Activated CD4-positive, alpha-beta T cell treated with anti-CD3 and anti-CD28 coated beads, Interleukin-2, Interleukin-6, amounts not matched to agents 100 ng/mL and 50 ng/mL, durations not matched to agents 16 hours and 8 hours (primary cell): ENCODE measurements at regions not wholly inside any gene's neighbourhood (a gene's known extent, or its start where the extent isn't known, plus 50 kb on each side); places are given as distances from the start of the nearest gene placed in this dataset.

Experiments
- DNase-seq: peaks from one replicate; pipeline ENCODE4 v3.0.0-alpha.2; 2020

DNA sequence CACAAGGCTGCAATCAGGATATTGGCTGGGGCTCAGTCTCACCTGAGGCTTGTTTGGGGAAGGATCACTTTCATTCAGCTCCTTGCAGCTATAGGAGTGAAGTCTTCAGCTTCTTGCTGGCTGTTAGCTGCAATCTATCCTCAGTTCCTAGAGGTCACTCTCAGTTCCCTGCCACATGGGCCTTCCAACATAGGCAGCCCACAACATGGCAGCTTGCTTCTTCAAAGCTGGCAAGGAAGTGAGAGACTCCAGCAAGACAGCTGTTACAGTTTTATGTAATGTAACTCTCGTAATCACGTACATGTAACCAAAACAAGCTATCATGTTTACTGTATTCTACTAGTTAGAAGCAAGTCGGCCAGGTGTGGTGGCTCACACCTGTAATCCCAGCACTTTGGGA, 226.9 kb downstream of the CDC5L start:
- DNase-seq, result no peak

DNA sequence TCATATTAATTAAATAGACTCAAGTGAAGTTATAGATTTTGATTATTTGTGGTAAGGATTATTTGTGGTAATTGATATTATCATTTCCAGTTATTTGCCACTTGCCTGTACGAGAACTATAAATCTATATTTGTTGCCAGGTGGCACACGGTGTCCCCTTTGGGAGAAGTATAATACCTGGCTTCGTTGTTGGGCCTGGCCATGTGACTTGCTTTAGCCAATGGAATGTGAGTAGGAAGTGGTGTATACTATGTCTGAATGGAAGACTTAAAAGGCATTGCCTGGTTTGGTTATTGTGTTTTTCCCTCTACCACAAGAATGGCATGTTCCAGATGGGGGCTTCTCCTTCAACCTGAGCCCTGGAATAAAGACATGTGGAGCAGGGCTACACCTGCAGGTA, 228.1 kb downstream of the CDC5L start:
- DNase-seq, result no peak

DNA sequence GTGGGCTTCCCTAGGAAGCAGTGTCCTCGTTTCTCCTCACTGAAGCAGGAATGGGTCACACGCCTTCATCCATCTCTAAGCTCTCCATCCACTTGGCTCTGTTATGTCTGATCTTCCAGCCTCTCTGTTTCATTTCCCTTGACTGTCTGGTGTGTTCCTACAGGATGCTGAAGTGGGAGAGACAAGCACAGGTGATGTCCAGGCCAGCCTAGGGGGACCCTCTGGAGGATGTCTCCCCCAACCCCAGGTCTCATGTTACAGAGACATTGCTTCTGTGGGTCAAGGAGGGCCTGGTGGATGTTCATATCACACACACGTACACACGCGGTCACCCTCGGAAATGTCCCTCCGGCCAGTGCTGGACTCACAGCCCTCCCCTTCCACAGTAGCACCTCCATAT, 229.9 kb downstream of the CDC5L start:
- DNase-seq, result no peak

DNA sequence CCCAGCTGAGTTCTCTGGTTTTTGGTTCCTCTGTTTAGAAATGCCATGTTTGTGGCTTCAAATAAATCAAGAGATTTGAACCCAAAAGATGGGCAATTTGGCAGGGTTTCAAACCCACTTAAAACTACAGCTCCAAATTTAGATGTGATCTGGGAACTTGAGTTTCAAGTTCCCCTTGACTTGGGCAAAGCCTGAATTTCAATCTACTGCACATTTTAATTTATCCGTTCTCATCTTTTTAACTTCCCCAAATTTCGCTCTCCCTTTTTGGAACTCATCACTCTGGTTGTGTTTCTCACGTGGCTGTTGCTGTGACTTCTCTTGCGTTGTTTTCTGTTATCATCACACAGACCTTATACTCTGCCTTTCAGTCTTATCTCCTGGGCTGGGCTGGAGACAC, 230.9 kb downstream of the CDC5L start:
- no peak for DNase-seq

DNA sequence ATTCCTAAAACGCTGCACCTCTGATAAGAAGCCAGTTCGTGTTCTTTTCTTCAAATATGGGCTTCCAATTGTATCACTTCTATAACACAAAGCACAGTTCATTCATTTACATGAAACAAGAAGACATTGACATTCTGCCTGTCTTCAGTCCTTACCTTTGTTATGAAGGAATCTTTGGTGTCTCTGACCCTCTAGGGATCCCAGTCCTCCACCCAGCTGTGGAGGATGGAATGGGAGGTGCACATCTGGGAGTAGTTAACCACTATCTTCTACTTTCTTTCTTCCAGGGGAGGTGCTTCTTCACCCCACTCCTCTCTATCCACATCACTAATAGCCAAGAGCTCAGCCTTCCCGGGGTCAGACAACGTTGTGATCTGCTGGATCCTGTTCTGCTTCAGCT, 233.4 kb downstream of the CDC5L start:
- DNase-seq, result no peak

DNA sequence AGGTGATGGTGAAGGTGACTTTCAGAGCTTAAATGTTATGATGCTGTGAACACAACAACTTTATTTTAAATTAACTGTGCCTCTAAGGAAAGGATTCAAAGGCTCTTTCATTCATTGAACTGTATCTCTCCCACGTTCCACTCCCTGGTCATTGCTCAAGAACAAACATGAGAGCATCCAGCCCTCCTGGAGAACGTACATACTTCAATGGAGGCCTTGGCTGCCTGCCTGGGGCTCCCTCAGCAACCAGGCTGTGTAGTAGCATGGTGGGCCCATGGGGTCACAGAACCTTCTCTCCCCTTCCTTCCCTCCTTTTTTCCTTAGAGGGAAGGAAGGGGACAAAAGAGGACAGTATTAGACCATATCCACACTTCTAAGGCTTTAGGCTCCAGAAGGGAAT, 234.3 kb downstream of the CDC5L start:
- no peak for DNase-seq

DNA sequence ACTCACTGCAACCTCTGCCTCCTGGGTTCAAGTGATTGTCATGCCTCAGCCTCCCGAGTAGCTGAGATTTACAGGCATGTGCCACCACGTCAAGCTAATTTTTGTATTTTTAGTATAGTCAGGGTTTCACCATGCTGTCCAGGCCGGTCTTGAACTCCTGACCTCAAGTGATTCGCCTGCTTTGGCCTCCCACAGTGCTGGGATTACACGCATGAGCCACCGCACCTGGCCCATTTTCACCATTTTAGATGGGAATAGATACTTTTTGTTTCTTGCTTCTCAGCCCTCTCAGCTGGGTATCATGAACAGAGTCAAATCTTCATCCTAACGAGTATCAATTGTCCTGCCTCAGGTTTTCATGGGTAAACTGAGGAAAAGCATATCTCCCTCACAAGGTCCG, 235.0 kb downstream of the CDC5L start:
- DNase-seq, result no peak

DNA sequence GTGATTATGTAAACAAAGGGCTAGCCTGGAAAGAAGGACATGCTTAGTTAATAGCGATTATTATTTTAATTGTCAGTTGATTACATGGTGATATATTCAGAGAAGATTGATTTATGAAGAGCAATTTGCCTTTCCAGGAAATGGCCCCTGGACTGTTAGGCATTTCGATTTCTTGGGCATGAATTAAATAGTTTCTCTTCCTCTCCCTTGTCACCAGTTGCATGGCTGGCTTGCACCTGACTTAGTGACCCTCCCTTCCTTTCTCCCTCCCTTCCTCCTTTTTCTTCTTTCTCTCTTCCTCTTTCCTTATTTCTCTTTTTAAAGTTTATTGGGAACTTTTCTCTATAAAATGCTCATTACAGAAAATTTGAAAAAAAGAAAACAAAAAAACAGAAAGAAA, 235.4 kb downstream of the CDC5L start:
- DNase-seq, result no peak

DNA sequence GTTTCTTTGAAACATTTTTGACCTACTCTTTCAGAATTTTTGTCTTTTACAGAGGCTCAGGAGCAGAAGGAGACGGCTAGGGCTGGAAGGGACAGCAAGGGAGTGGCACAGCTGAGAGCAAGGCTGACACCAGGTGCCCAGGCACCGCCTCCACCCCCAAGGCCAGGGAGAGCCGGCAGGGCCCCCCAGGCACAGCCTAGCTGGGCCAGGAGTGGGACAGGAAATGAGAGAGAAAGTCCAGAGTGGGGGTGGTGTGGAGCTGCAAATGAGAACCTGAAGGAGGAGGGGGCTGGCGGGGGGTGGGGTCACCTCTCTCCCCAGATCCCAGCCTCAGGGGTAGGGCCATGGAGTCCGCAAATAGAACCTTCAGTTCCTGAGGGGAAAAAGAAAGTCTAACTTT, 236.7 kb downstream of the CDC5L start:
- DNase-seq, result no peak

DNA sequence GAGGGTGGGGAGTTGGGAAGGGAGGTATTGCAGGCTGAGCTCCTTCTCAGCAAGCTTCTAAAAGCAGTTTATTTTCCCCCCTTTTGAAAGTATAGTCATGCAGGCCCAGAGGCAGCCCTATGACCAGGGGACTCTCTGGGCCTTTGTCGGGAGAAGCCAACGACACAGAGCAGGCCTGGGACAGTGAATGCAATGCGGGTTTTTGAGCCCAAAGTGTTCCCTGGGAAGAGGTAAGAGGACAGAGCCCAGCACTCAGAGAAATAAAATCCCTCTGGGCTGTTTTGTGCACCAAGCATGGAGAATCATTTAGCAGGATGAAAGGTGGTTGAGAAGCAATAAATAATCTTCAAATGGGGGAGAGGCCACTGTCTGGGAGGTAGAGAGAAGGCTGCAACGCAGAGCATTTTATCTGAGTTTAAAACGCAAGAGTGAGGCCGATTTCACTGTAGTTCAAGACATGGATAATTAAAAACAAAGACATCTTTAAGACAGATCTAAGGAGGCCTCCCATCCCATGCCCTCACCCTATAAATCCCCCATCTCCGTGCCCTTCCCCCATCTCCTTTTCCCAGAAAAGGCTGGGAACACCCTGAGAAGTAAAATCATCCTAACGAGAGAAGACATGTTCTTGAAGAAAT, 237.5 kb downstream of the CDC5L start:
- no peak for DNase-seq

DNA sequence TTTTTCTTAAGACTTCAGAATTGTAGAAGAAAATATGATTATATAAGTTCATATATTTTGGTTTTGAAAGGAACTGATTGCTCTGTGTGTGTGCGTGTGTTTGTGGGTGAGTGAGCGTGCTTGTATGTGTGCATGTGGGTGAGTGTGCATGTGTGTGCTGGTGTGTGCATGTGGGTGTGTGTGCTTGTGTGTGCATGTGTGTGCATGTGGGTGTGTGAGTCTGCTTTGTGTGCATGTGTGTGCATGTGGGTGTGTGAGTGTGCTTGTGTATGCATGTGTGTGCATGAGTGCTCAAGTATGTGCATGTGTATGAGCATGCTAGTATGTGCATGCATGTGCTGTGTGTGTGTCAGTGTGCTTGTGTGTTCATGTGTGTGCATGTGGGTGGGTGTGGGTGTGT, 238.5 kb downstream of the CDC5L start:
- no peak for DNase-seq

DNA sequence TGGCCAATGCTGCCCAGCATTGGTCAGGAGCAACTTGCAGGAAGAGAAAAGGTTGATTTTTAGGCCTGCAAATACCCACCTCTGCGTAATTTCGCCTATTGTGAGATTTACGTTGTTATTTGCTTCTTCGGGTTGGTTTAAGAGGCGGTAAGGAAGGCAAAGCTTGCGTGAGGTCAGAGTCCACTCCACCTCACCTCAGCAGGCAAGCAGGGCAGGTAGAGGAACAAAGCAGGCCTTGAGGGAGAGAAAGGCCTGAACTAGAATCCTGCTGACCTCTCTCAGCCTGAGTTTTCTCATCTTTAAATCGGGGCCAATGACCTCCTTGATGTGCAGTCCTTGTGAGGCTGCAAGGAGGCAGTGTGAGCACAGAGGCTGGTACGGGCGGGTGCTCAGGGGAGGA, 239.1 kb downstream of the CDC5L start:
- DNase-seq, result no peak

DNA sequence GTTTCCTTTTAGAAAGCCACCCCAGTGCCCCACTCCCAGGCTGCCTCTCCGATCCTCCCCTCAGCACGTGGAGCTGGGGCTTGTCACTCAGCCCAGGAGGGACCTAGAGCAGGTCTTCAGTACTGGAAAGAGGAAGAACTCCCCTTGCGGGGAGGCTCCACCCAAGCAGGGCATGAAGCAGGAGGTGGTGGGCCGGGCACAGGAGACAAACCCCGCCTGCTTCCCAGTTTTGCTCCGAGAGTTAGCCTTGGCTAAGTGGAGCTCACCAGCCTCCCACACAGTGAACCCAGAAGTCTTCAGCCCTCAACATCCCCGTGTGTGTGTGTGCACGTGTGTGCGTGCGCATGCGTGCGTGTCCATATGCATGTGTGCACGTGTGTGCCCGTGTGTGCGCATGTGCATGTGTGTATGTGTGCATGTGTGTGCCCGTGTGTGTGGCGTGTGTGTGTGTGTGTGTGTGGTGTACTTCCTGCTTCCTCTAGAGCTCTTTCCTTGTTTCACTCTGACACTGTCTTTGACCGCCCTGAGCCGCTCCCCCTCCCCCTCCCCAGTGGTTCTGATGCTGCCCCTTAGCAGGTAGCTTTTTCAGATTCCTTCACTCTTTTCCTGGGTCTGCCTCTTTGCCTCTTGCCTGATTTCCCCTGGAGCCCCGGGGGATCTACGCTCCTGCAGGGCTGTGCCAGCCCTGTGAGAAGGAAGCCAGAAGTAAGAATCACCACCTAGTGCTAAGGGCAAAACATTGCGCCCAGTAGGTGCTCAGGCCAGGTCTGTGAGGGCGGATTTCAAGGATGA, 239.8 kb downstream of the CDC5L start:
- DNase-seq, result no peak

DNA sequence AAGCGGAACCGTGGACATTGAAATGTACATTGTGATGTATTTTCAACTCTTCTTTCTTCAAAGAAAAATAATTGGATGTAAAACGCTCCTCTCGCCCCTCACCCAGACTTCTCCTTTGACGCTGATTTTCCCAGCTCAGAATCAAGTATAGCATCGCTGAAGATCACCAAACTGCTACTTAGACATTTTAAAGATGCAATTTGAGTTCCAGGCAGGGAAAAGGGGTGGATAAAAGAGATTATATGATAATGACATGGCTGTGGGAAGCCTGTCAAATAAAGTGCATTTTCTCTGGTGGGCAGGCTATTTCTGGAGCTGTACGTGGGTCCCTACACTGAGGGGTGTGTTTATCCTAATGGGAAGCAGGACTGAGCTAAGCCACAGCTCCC, 240.4 kb downstream of the CDC5L start:
- DNase-seq, result no peak

DNA sequence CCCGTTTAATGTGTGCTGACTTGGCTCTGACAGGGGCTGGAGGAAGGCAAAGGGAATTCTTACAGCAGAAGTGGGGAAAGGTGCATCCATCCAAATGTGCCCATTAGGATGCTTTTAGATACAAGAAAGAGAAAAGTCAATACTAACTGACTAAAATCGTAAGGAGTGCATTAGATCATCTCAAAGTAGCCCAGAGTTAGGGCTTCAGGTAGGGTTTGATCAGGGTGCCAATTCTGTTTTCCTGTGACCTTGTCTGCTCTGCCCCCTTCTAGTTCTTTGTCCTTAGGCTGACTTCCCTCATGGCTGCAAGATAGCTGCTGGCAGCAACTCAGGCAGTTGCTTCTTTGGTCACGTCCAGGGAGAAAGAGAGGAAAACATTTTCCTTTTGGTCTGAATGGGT, 240.8 kb downstream of the CDC5L start:
- no peak for DNase-seq

DNA sequence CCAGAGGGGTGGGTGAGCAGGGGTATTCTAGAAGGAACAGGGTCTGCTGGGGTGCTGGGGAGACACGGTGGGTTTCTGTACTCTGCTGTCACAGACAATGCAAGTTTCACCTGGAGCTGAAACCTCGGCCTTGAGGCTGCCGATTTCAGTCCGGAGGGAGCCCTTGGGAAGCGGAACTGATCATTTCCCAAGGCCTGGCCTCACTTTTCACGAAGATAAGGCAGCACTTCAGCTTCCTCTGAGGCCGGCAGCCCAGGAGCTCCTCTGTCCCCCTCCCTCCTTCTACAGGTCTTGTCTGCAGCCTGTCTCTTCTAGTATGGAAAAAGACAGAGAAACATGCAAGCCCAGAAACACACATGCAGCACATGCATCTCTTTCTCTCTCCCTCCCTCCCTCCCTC, 242.1 kb downstream of the CDC5L start:
- no peak for DNase-seq

DNA sequence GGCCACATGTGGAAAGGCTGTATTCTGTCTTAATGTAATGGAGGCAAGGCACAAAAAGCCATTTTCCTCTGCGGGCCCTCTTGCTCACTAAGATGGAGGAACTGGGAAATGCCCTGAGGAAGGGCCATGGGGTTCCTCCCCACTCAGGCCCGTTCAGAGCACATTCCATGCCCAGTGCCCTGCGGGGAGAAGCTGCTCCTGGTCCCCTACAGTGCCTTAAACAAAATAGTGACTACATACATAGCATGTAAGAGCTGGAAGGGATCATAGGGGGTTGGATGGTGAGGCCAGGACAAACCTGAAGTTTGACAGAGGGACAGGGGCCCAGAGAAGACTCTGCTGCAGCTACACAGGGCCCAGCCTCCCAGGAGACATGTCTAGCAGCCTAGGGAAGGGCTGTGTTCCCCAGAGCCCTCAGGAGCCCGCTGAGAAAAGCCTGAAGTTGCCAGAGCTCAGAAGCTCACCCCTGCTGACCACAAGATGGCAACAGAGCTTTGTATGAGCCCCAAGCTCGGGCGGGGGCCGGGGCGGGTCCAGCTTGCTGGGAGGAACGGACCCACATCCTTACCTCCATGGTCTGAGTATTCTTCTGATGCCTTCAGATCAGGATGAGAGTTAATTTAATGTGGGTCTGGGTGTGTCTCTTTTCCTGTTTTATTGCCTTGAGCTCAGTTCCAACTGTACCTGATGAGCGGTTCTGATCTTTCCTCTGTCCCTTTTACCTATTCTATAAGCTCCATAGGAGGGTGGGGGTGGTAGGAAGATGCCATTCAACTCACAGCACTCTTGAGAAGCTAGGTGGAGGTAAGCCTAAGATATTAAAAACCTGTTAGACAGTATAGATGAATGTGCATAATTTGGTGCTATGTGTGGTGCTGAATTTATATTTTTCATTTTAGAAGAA, 242.9 kb downstream of the CDC5L start:
- peak; percentile 67 for DNase-seq

DNA sequence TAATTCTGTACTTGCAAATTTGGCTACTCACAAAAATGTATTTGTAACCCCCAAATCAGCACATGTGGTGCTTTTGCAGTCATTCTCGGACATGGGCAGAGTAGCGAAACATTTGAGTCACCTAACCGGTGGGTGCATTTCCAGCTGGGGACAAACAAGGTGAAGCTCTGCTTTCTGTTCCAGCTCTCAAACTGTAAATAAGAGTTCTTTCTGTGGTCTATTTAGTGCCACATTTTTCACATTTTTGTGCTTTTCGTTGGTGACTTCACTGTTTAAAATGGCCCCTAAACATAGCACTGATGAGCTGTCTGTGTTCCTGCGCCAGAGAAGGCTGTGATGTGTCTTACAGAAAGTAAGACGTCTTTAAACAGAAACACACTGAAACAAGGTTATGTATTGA, 244.5 kb downstream of the CDC5L start:
- DNase-seq, result no peak

DNA sequence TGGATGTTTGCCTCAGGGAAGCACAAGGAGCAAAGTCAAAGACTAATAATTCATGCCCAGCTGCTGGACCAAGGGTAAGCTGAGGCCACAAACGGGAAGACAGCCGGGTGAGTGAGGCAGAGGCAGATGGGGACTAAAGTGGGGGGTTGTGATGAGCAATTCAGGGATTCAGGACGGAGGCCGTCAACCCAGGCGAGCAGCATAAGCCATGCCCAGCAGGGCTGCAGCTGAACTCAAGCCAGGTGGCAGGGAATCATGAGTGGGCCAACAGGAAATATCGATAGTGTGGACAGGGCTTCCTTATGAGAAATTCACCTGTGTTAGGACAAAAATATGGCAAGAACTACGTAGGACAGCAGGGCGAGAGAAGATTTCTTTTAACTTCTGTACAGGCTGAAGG, 246.8 kb downstream of the CDC5L start:
- no peak for DNase-seq

DNA sequence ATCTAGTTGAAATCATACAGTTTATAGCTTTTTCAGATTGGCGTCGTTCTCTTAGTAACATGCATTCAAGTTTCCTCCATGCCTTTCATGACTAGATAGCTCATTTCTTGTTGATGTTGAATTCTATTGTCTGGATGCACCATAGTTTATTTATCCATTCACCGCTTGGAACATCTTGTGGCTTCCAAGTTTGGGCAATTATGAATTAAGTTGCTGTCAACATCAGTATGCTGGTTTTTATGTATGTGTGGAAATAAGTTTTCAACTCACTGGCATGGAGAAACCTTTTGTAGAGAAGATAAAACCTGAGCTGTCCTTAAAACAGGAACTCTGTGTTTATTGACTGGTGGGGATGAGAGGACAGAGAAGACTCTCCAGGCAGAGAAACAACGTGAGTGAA, 248.0 kb downstream of the CDC5L start:
- DNase-seq, result no peak

DNA sequence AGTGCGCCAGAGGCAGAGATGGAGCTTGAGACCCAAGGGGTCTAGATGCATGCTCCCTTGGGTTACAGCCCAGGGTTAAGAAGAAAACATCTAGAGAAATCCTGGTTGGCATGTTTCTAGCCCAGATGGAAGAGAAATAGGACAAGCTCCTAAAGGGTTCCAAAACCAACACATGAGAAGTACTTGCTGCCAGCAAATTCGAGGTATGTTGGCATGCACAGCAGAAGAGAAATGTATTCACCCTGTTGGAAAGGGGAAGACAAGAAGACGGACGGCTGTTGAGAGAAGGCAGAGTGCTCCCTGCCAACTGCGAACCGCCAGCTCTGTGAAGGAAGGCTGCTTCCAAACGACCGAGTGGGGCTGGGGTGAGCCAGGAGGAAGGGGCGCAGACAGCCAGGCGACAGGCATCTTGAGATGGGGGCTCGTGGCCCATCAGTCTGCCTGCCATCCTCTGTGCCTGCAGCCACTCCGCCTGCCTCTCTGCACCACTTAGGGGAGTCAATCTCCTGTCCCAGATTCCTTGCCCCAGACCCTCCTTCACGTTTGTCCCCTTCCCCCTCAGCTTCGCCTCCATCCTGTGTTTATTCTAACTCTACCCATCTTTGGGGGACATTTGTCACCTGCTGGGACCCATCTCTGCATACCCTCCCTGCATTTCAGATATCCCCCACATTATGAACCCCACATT, 249.2 kb downstream of the CDC5L start:
- no peak for DNase-seq

DNA sequence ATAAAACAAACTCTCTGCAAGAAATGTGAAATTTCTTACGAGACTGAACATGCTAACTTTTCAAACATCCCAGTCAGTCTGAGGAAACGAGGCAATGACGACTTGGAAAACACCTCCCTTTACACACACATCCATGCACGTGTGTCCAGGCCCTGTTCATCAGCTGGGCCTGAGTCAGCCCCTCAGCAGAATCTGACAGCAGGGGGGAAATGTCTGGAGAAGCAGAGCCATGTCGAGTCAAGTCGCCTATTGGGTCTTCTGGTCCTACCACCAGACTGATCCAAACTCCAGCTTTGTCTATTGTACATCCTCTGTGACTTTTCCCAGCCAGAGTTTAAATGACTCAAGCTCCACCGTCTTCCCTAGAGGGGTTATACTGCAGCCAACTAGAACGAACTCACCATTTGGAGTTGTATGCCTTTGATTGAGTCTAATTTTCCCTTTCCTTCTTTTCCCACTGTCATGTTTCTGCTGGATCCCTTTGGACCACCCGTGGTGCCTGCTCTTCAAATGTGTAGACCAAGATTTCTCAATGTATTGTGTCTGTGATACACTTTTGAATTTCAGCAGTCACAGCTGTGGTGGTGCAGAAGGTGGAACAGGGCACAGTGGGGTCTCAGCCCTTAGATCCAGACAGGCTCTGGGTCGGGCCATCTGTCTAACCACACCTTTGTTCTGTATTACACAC, 254.0 kb downstream of the CDC5L start:
- DNase-seq, result no peak

DNA sequence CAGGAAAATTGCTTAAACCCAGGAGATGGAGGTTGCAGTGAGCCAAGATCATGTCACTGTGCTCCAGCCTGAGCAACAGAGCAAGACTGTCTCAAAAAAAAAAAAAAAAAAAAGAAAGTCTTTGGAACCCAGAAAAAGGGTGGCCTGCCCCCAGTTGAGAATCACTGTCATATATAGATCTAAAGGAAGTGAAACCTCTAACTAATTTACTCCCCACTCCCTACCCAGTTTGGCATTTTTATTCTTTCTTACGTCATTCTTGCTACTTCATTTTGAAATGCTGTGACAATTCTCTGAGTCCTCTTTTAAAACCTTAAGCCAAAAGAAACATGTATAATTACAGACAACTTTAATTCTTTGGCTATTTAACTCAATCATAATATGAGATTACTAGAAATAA, 254.8 kb downstream of the CDC5L start:
- DNase-seq, result peak; percentile 32
